GM03348 (cell line): ENCODE measurements at regions not wholly inside any gene's neighbourhood (a gene's known extent, or its start where the extent isn't known, plus 50 kb on each side); places are given as distances from the start of the nearest gene placed in this dataset.

ENCODE experiments used
- DNase-seq: peaks from one replicate; pipeline ENCODE4 v3.0.0; 2012; ENCODE audit warnings: low spot score

- no peak for DNase-seq
These were observed 68.9 kb downstream of the NCR2 start for GRCh38 chr6:41404182-41404845.

- DNase-seq: no peak
These were observed 70.7 kb downstream of the NCR2 start for GRCh38 chr6:41405941-41406727.

GRCh38 chr6:41406728-41407489, 71.5 kb downstream of the NCR2 start:
- DNase-seq: no peak

GRCh38 chr6:41408576-41408975, 73.2 kb downstream of the NCR2 start:
- DNase-seq: no peak

GRCh38 chr6:41408982-41409381, 73.6 kb downstream of the NCR2 start:
- DNase-seq: no peak

- no peak for DNase-seq
These were observed 74.1 kb downstream of the NCR2 start for GRCh38 chr6:41409489-41409888.

GRCh38 chr6:41411961-41412360, 76.6 kb downstream of the NCR2 start:
- no peak for DNase-seq

GRCh38 chr6:41413250-41413649, 77.8 kb downstream of the NCR2 start:
- DNase-seq: no peak

GRCh38 chr6:41416501-41416837, 81.1 kb downstream of the NCR2 start:
- DNase-seq: no peak

GRCh38 chr6:41418741-41419140, 83.3 kb downstream of the NCR2 start:
- DNase-seq: no peak

GRCh38 chr6:41419385-41419784, 84.0 kb downstream of the NCR2 start:
- no peak for DNase-seq

- no peak for DNase-seq
These were observed 84.8 kb downstream of the NCR2 start for GRCh38 chr6:41420186-41420585.

GRCh38 chr6:41422161-41422560, 86.8 kb downstream of the NCR2 start:
- DNase-seq: no peak

GRCh38 chr6:41423002-41423401, 87.6 kb downstream of the NCR2 start:
- no peak for DNase-seq

GRCh38 chr6:41424370-41425058, 89.1 kb downstream of the NCR2 start:
- DNase-seq: peak; percentile 89

- DNase-seq: no peak
These were observed 90.1 kb downstream of the NCR2 start for GRCh38 chr6:41425511-41425910.

- DNase-seq: no peak
These were observed 91.0 kb downstream of the NCR2 start for GRCh38 chr6:41426438-41426851.

- no peak for DNase-seq
These were observed 91.7 kb downstream of the NCR2 start for GRCh38 chr6:41426888-41427641.

- peak; percentile 70 for DNase-seq
These were observed 92.4 kb downstream of the NCR2 start for GRCh38 chr6:41427642-41428335.

- no peak for DNase-seq
These were observed 93.1 kb downstream of the NCR2 start for GRCh38 chr6:41428336-41428995.
